ENCODE measurements at regions not wholly inside any gene's neighbourhood (a gene's known extent, or its start where the extent isn't known, plus 50 kb on each side); places are given as distances from the start of the nearest gene placed in this dataset.
"Not testable (repeated sequence)": the region's sequence is repeated elsewhere in the genome, so short reads cannot be mapped to it uniquely, and the experiment has no call there.

GRCh38 chr7:114081606-114082425 is 163.0 kb upstream of the PPP1R3A start:
- Histone ChIP-seq H3K9me2 (replicated peaks; ENCODE audit: low read length) (no peaks in the 10 kb centered on the region), H3K27ac (ENCODE audit: low read length) (no peak overlapping the region), H3K36me3 (ENCODE audit: low read depth, low read length) (no peaks in the 10 kb centered on the region), H3K4me1 (ENCODE audit: insufficient read depth, low read length) (no peaks in the 10 kb centered on the region), H3K4me2 (ENCODE audit: low read length) (no peak overlapping the region), H3K27me3 (ENCODE audit: low read length) (peaks cover 92% of the 10 kb centered on the region), H3K9me3 (ENCODE audit: low read length) (no peaks in the 10 kb centered on the region), H3K79me2 (ENCODE audit: low read length) (no peaks in the 10 kb centered on the region), H3K9ac (ENCODE audit: low read length) (no peak overlapping the region), H3F3A (ENCODE audit: low read length, unreplicated experiment) (no peaks in the 10 kb centered on the region), H2AFZ (ENCODE audit: low read length) (no peak overlapping the region), H3K4me3 (ENCODE audit: low read length) (no peak overlapping the region), H4K20me1 (ENCODE audit: low read length) (no peaks in the 10 kb centered on the region)
- intact Hi-C loops (cut with micrococcal nuclease): loop anchor here (1.0 to 5.0 kb wide), 5 partner anchors 323 to 1828 kb away; no protein-coding TSS in a partner anchor
- no TSS peak for BruUV-seq (replicated peaks)
- ChIA-PET CTCF (interaction anchor here (0.6 to 1.0 kb wide), 8 partner anchors 8 to 1770 kb away, joined by 3 to 10 read pairs (median 4); no protein-coding TSS in a partner anchor), POLR2A (ENCODE audit: unreplicated experiment) (no interaction called here)
- DNase-seq (peak; percentile 70), ATAC-seq (peak; percentile 51)
- no peak for TF ChIP-seq EZH2phosphoT487 (IDR thresholded peaks at IDR 0.05; ENCODE audit: borderline replicate concordance, low read length)
- TF ChIP-seq CTCF (conservative IDR thresholded peaks at IDR 0.05; ENCODE audit: low read depth, low read length): peak; percentile 71

GRCh38 chr7:114077158-114077524 is 158.3 kb upstream of the PPP1R3A start:
- CTCF ChIA-PET; POLR2A ChIA-PET (ENCODE audit: unreplicated experiment): not testable (repeated sequence)

DNA sequence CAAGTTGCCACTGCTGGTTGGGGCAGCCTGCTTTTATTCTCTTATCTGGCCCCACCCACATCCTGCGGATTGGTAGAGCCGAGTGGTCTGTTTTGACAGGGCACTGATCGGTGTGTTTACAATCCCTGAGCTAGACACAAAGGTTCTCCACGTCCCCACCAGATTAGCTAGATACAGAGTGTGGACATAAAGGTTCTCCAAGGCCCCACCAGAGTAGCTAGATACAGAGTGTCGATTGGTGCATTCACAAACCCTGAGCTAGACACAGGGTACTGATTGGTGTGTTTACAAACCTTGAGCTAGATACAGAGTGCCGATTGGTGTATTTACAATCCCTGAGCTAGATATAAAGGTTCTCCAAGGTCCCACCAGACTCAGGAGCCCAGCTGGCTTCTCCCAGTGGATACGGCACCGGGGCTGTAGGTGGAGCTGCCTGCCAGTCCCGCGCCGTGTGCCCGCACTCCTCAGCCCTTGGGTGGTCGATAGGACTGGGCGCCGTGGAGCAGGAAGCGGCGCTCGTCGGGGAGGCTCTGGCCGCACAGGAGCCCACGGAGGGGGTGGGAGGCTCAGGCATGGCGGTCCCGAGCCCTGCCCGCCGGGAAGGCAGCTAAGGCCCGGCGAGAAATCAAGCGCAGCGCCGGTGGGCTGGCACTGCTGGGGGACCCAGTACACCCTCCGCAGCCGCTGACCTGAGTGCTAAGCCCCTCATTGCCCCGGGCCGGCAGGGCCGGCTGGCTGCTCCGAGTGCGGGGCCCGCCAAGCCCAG is 157.8 kb upstream of the PPP1R3A start:
- POLR2A ChIA-PET (ENCODE audit: unreplicated experiment); DNase-seq; H3K4me3 ChIP-seq (ENCODE audit: low read length); H3K36me3 ChIP-seq (ENCODE audit: low read depth, low read length); BruUV-seq (replicated peaks); H2AFZ ChIP-seq (ENCODE audit: low read length); H3K4me1 ChIP-seq (ENCODE audit: insufficient read depth, low read length); H3K79me2 ChIP-seq (ENCODE audit: low read length); H4K20me1 ChIP-seq (ENCODE audit: low read length); H3K27ac ChIP-seq (ENCODE audit: low read length); H3K9me2 ChIP-seq (replicated peaks; ENCODE audit: low read length); H3K4me2 ChIP-seq (ENCODE audit: low read length); intact Hi-C loops (cut with micrococcal nuclease); H3F3A ChIP-seq (ENCODE audit: low read length, unreplicated experiment); ATAC-seq; H3K9me3 ChIP-seq (ENCODE audit: low read length); H3K9ac ChIP-seq (ENCODE audit: low read length); CTCF ChIA-PET: not testable (repeated sequence)
- peaks cover 61% of the 10 kb centered on the region for H3K27me3 ChIP-seq (ENCODE audit: low read length)

More at GRCh38 chr7:114077158-114077524, 158.3 kb upstream of the PPP1R3A start:
- H3K36me3 ChIP-seq (ENCODE audit: low read depth, low read length); H3K4me3 ChIP-seq (ENCODE audit: low read length); H3K4me2 ChIP-seq (ENCODE audit: low read length); ATAC-seq; DNase-seq; H3F3A ChIP-seq (ENCODE audit: low read length, unreplicated experiment); H3K9me3 ChIP-seq (ENCODE audit: low read length); H3K9ac ChIP-seq (ENCODE audit: low read length); H3K9me2 ChIP-seq (replicated peaks; ENCODE audit: low read length); H3K4me1 ChIP-seq (ENCODE audit: insufficient read depth, low read length); intact Hi-C loops (cut with micrococcal nuclease); H4K20me1 ChIP-seq (ENCODE audit: low read length); H2AFZ ChIP-seq (ENCODE audit: low read length); H3K79me2 ChIP-seq (ENCODE audit: low read length); BruUV-seq (replicated peaks); H3K27ac ChIP-seq (ENCODE audit: low read length): not testable (repeated sequence)
- H3K27me3 ChIP-seq (ENCODE audit: low read length): peaks cover 61% of the 10 kb centered on the region
